Chondrocyte (in vitro differentiated cells): ENCODE measurements at regions not wholly inside any gene's neighbourhood (a gene's known extent, or its start where the extent isn't known, plus 50 kb on each side); places are given as distances from the start of the nearest gene placed in this dataset.

Source experiments
- DNase-seq: peaks from one replicate; pipeline ENCODE4 v3.0.0; 2021; ENCODE audit warnings: mixed read lengths, low spot score
- H3K27ac Mint-ChIP-seq: one replicate; pipeline ENCODE4 v1.8.0; 2021; ENCODE audit warnings: mild to moderate bottlenecking, moderate library complexity, mixed read lengths; ENCODE audit not compliant: unreplicated experiment
- H3K27me3 Mint-ChIP-seq: 2 replicates; pipeline ENCODE4 v1.8.0; 2021; ENCODE audit warnings: low read depth, mixed read lengths
- H3K36me3 Mint-ChIP-seq: 2 replicates; pipeline ENCODE4 v1.8.0; 2021; ENCODE audit warnings: low read depth, mixed read lengths
- H3K4me1 Mint-ChIP-seq: 2 replicates; pipeline ENCODE4 v1.8.0; 2021; ENCODE audit warnings: low read depth, mild to moderate bottlenecking, mixed read lengths
- H3K4me3 Mint-ChIP-seq: one replicate; pipeline ENCODE4 v1.8.0; 2021; ENCODE audit warnings: mild to moderate bottlenecking, moderate library complexity, mixed read lengths; ENCODE audit not compliant: unreplicated experiment
- H3K9me3 Mint-ChIP-seq: 2 replicates; pipeline ENCODE4 v1.8.0; 2021; ENCODE audit warnings: low read depth, mixed read lengths
- TF ChIP-seq, protein P1 (sequence below): fragments of 200-600 bp; sonication (generic); IDR thresholded peaks from 2 replicates; pipeline ENCODE4 v1.5.0; 2021; ENCODE audit warnings: antibody characterized with exemption, mild to moderate bottlenecking, moderate library complexity

DNA sequence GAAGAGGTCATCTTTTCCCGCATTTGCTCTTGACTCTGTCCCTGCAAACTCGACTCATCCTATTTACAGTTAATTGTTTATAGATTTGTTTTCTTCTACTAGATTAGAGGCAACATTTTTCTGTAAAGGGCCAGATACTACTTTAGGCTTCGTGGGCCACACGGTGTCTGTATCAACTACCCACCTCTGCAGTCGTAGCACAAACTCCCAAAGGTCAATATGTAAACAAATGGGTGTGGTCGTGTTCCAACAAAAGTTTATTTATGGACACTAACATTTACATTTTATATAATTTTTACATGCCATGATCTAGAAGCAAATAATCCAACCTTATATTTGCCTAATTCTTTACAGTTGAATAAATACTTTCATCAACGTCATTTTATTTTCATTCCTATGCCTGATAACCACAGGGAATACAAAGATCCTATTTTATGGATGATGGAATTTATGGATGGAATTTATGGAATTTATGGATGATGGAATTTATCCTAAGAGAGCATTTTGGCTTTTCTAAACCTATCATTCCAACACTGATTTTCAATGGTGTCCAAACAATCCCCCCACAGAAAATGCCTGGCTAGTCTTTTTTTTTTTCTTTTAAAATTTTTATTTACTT is 232.8 kb downstream of the MYLK4 start:
- no peak overlapping the region for H3K4me3 Mint-ChIP-seq
- peaks cover 20% of the 10 kb centered on the region for H3K4me1 Mint-ChIP-seq
- peaks cover 13% of the 10 kb centered on the region for H3K9me3 Mint-ChIP-seq
- no peaks in the 10 kb centered on the region for H3K27me3 Mint-ChIP-seq
- TF ChIP-seq, protein P1, sequence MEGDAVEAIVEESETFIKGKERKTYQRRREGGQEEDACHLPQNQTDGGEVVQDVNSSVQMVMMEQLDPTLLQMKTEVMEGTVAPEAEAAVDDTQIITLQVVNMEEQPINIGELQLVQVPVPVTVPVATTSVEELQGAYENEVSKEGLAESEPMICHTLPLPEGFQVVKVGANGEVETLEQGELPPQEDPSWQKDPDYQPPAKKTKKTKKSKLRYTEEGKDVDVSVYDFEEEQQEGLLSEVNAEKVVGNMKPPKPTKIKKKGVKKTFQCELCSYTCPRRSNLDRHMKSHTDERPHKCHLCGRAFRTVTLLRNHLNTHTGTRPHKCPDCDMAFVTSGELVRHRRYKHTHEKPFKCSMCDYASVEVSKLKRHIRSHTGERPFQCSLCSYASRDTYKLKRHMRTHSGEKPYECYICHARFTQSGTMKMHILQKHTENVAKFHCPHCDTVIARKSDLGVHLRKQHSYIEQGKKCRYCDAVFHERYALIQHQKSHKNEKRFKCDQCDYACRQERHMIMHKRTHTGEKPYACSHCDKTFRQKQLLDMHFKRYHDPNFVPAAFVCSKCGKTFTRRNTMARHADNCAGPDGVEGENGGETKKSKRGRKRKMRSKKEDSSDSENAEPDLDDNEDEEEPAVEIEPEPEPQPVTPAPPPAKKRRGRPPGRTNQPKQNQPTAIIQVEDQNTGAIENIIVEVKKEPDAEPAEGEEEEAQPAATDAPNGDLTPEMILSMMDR, result no peak
- no peak for DNase-seq
- no peaks in the 10 kb centered on the region for H3K36me3 Mint-ChIP-seq
- no peak overlapping the region for H3K27ac Mint-ChIP-seq

DNA sequence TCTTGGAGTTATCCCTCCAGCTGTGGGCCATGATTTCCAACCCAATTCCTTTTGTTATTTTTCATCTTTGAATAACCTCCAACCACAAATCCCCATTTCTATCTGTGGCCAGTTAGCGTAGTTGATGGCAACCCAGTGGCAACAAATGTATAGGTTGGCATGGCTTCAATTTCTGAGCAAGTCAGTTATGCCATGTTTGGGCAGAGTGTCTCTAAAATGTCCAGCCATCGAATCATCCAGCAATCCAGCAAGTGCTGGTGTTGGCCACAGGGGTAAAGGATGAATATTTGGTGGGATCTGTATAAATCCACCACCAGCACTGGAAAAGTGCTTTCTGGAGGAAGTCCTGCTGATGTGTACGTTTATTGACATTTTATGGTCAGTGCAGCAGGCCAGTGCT is 233.3 kb downstream of the MYLK4 start:
- Mint-ChIP-seq H3K4me1 (peaks cover 14% of the 10 kb centered on the region), H3K27ac (no peak overlapping the region), H3K27me3 (no peaks in the 10 kb centered on the region), H3K4me3 (no peak overlapping the region), H3K36me3 (no peaks in the 10 kb centered on the region), H3K9me3 (peaks cover 13% of the 10 kb centered on the region)
- TF ChIP-seq, protein P1, result no peak
- DNase-seq, result no peak

DNA sequence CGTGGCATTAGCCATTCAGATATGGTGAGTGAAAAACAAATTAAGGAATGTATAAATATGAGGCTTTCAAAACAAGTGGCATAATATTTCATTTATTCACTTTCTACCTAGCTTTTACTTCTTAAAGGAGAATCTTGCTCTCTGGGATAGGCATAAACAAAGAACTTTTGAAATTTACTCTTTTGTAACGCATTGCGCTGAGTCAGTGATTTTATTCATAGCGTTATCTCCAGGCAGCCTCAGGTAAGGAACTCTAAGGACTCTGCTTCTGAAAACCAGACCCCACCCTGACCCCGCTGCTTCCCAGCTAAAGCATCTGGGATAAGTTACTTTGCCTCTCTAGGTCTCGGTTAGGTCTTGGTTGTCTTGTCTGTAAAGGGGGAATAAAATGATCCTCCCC is 234.7 kb downstream of the MYLK4 start:
- Mint-ChIP-seq H3K4me1 (peaks cover 9% of the 10 kb centered on the region), H3K9me3 (peaks cover 11% of the 10 kb centered on the region), H3K36me3 (no peaks in the 10 kb centered on the region), H3K27ac (no peak overlapping the region), H3K27me3 (no peaks in the 10 kb centered on the region), H3K4me3 (no peak overlapping the region)
- TF ChIP-seq, protein P1, result no peak
- no peak for DNase-seq

DNA sequence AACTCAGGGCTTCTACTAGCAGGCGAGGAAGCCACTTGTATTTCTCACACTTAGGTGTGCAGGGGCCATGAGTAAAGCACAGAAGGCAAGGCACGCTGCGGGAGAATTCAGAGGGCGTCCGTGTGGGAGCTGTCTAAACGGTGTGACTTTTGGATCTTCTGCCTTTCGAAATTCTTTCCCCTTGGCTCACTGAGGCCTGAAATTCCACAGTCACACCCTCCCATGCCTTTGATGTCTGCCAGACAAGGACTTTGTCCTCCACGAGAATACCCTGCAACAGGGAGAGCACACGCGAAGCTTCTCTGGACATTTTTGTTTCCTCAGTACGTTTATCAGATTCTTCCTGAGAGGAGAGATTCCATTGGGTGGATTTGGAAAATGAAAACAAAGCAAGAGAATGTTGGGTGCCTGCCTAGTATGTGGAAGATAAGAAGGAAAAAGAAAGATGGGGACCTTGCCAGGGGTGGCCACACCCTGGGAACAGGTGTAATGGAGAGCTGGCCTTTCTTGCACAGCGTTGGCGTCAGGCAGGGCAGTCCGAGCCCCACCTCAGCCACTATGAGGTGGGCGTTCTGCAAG is 235.7 kb downstream of the MYLK4 start:
- Mint-ChIP-seq H3K27ac (no peak overlapping the region), H3K36me3 (no peaks in the 10 kb centered on the region), H3K4me1 (peaks cover 9% of the 10 kb centered on the region), H3K4me3 (no peak overlapping the region), H3K9me3 (peaks cover 5% of the 10 kb centered on the region), H3K27me3 (no peaks in the 10 kb centered on the region)
- DNase-seq, result no peak
- TF ChIP-seq, protein P1, result no peak

DNA sequence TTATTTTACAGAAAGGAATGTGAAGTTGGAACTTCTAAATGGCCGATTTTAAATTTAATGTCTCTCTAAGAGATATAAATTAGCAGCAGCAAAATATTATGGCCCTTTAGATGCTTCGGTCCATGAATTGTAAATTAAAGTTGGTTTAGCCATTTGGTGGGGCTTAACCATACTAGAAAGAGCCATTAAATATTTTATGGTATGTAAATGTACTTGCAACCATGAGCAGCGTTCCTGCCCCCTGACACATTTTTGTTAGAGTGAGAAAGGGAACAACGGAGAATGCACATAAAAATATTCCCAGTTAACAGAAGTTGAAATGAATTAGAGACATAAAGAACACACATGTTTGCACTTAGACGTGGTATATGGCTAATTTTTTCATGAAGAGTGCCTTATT is 237.9 kb downstream of the MYLK4 start:
- H3K9me3 Mint-ChIP-seq, result peaks cover 7% of the 10 kb centered on the region
- no peaks in the 10 kb centered on the region for H3K36me3 Mint-ChIP-seq
- TF ChIP-seq, protein P1, result no peak
- peaks cover 7% of the 10 kb centered on the region for H3K4me1 Mint-ChIP-seq
- DNase-seq, result no peak
- no peak overlapping the region for H3K27ac Mint-ChIP-seq
- H3K4me3 Mint-ChIP-seq, result no peak overlapping the region
- H3K27me3 Mint-ChIP-seq, result no peaks in the 10 kb centered on the region
